ENCODE measurements at regions not wholly inside any gene's neighbourhood (a gene's known extent, or its start where the extent isn't known, plus 50 kb on each side); places are given as distances from the start of the nearest gene placed in this dataset.
"Not testable (repeated sequence)": the region's sequence is repeated elsewhere in the genome, so short reads cannot be mapped to it uniquely, and the experiment has no call there.

GRCh38 chr16:29184738-29185438 is 200.0 kb downstream of the LAT start:
- H3K4me3 Mint-ChIP-seq, H3K9me3 Mint-ChIP-seq: not testable (repeated sequence)

GRCh38 chr16:29182940-29183868 is 198.4 kb downstream of the LAT start:
- H3K27ac Mint-ChIP-seq = peak overlapping the region in 1 of 3 donors; percentile 31
- not testable (repeated sequence) for H3K9me3 Mint-ChIP-seq, H3K4me1 Mint-ChIP-seq, H3K27me3 Mint-ChIP-seq, H3K4me3 Mint-ChIP-seq, H3K36me3 Mint-ChIP-seq

More at GRCh38 chr16:29184738-29185438, 200.0 kb downstream of the LAT start:
- H3K27me3 Mint-ChIP-seq, H3K27ac Mint-ChIP-seq, H3K36me3 Mint-ChIP-seq, H3K4me1 Mint-ChIP-seq: not testable (repeated sequence)

GRCh38 chr16:29182501-29182900 is 197.6 kb downstream of the LAT start:
- Mint-ChIP-seq H3K9me3 (no peaks in the 10 kb centered on the region), H3K36me3 (no peaks in the 10 kb centered on the region), H3K4me3 (peak overlapping the region in 1 of 4 donors; percentile 17), H3K4me1 (no peaks in the 10 kb centered on the region), H3K27me3 (no peaks in the 10 kb centered on the region), H3K27ac (peak overlapping the region in 1 of 3 donors; percentile 50)

- not testable (repeated sequence) for H3K27me3 Mint-ChIP-seq, H3K4me3 Mint-ChIP-seq, H3K9me3 Mint-ChIP-seq, H3K4me1 Mint-ChIP-seq, H3K36me3 Mint-ChIP-seq
- H3K27ac Mint-ChIP-seq = peak overlapping the region in 2 of 3 donors; percentile 21 to 50
Observed at GRCh38 chr16:29181921-29182411, 197.1 kb downstream of the LAT start.

- Mint-ChIP-seq H3K27ac (peak overlapping the region in 1 of 3 donors; percentile 21), H3K4me3 (peak overlapping the region in 1 of 4 donors; percentile 28)
- H3K36me3 Mint-ChIP-seq, H3K27me3 Mint-ChIP-seq, H3K9me3 Mint-ChIP-seq, H3K4me1 Mint-ChIP-seq: not testable (repeated sequence)
Observed at GRCh38 chr16:29181254-29181780, 196.5 kb downstream of the LAT start.

- H3K4me1 Mint-ChIP-seq, H3K27me3 Mint-ChIP-seq, H3K9me3 Mint-ChIP-seq, H3K27ac Mint-ChIP-seq, H3K36me3 Mint-ChIP-seq, H3K4me3 Mint-ChIP-seq: not testable (repeated sequence)
Observed at GRCh38 chr16:29180206-29180600, 195.4 kb downstream of the LAT start.

GRCh38 chr16:29179401-29180205 is 194.8 kb downstream of the LAT start:
- H3K9me3 Mint-ChIP-seq, H3K4me3 Mint-ChIP-seq, H3K27ac Mint-ChIP-seq, H3K4me1 Mint-ChIP-seq, H3K27me3 Mint-ChIP-seq, H3K36me3 Mint-ChIP-seq: not testable (repeated sequence)

- H3K4me3 Mint-ChIP-seq, H3K36me3 Mint-ChIP-seq, H3K4me1 Mint-ChIP-seq, H3K9me3 Mint-ChIP-seq, H3K27me3 Mint-ChIP-seq: not testable (repeated sequence)
- H3K27ac Mint-ChIP-seq = peak overlapping the region in 1 of 3 donors; percentile 57
Observed at GRCh38 chr16:29177888-29178726, 193.3 kb downstream of the LAT start.

GRCh38 chr16:29177203-29177887 is 192.5 kb downstream of the LAT start:
- H3K4me1 Mint-ChIP-seq, H3K27me3 Mint-ChIP-seq, H3K9me3 Mint-ChIP-seq, H3K27ac Mint-ChIP-seq, H3K4me3 Mint-ChIP-seq, H3K36me3 Mint-ChIP-seq: not testable (repeated sequence)

GRCh38 chr16:29176822-29177202 is 192.0 kb downstream of the LAT start:
- H3K9me3 Mint-ChIP-seq, H3K36me3 Mint-ChIP-seq, H3K4me1 Mint-ChIP-seq, H3K4me3 Mint-ChIP-seq, H3K27me3 Mint-ChIP-seq, H3K27ac Mint-ChIP-seq: not testable (repeated sequence)

GRCh38 chr16:29176154-29176470 is 191.3 kb downstream of the LAT start:
- not testable (repeated sequence) for H3K4me1 Mint-ChIP-seq, H3K27ac Mint-ChIP-seq, H3K9me3 Mint-ChIP-seq

GRCh38 chr16:29175411-29176153 is 190.7 kb downstream of the LAT start:
- H3K4me3 Mint-ChIP-seq, H3K9me3 Mint-ChIP-seq, H3K36me3 Mint-ChIP-seq, H3K27ac Mint-ChIP-seq, H3K4me1 Mint-ChIP-seq, H3K27me3 Mint-ChIP-seq: not testable (repeated sequence)

More at GRCh38 chr16:29176154-29176470, 191.3 kb downstream of the LAT start:
- not testable (repeated sequence) for H3K36me3 Mint-ChIP-seq, H3K4me3 Mint-ChIP-seq, H3K27me3 Mint-ChIP-seq

GRCh38 chr16:29173371-29174305 is 188.8 kb downstream of the LAT start:
- peak overlapping the region in 1 of 3 donors; percentile 59 for H3K27ac Mint-ChIP-seq

More at GRCh38 chr16:29173371-29174305, 188.8 kb downstream of the LAT start:
- H3K4me1 Mint-ChIP-seq, H3K27me3 Mint-ChIP-seq, H3K4me3 Mint-ChIP-seq, H3K36me3 Mint-ChIP-seq, H3K9me3 Mint-ChIP-seq: not testable (repeated sequence)
